Spleen (tissue), 7 donors: ENCODE measurements at regions not wholly inside any gene's neighbourhood (a gene's known extent, or its start where the extent isn't known, plus 50 kb on each side); places are given as distances from the start of the nearest gene placed in this dataset.
"Not testable (repeated sequence)": the region's sequence is repeated elsewhere in the genome, so short reads cannot be mapped to it uniquely, and the experiment has no call there.

Source experiments
- CTCF ChIP-seq, 11 experiments: fragments of 200-600 bp in 7 of 11; fragments of 450-650 bp in 4 of 11; sonication (generic) in 4 of 11; IDR thresholded peaks in 8 of 11; conservative IDR thresholded peaks in 3 of 11; 1 replicate in 7 of 11; 2 replicates in 4 of 11; pipeline versions ENCODE4 v1.4.0 to v1.8.0; 2016 to 2021; ENCODE audit warnings: antibody characterized with exemption in 11 of 11, inconsistent platforms in 4 of 11, mild to moderate bottlenecking in 1 of 11
- POLR2AphosphoS5 ChIP-seq, 3 donors: sonication (generic); formaldehyde crosslinking; IDR thresholded peaks; one replicate each; pipeline ENCODE4 v1.5.1; 2017; ENCODE audit warnings: antibody characterized with exemption in 3 of 3
- donor health status: DM: no; HTN: no; CAD: no; lungs with moderate emphysema.
- donor health status: DM: no; HTN: no; CAD: no.
- donor health status: DM: no; HTN: no; CAD: no.

- not testable (repeated sequence) for TF ChIP-seq CTCF (IDR thresholded peaks at IDR 0.05 in 8 of 11, conservative IDR thresholded peaks at IDR 0.05 in 3 of 11); POLR2AphosphoS5 (IDR thresholded peaks at IDR 0.05)
These were observed 123.2 kb upstream of the BMAL1 start for GRCh38 chr11:13154374-13154773.
